ENCODE measurements at regions not wholly inside any gene's neighbourhood (a gene's known extent, or its start where the extent isn't known, plus 50 kb on each side); places are given as distances from the start of the nearest gene placed in this dataset.
"Not testable (repeated sequence)": the region's sequence is repeated elsewhere in the genome, so short reads cannot be mapped to it uniquely, and the experiment has no call there.

DNA sequence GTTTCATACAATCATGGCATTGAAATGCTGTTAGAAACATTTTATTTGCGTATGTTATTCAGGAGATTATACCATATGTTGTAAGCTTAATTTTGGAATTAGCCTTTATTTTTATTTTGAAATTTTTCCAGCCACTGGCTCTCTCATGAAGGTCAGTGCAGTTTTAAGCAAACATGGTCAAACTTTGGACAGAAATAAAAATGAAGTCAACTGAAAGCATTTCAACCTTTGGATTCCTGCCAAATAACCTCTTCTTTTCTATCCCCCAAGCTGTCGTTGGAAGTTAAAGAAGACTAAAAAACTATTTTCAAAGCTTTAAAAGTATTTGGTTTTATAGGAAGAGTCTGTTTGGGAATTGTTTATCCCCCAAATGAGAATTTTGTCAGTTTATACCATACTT is 846.6 kb downstream of the MCTP2 start (continued):
- no peak for TF ChIP-seq JUN (IDR thresholded peaks at IDR 0.05; ENCODE audit: low read depth, low read length)
- no peak for TF ChIP-seq BCL11A (IDR thresholded peaks at IDR 0.05; ENCODE audit: low read depth in 2 of 2, low read length in 2 of 2)
- TF ChIP-seq, protein P1, sequence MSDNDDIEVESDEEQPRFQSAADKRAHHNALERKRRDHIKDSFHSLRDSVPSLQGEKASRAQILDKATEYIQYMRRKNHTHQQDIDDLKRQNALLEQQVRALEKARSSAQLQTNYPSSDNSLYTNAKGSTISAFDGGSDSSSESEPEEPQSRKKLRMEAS (IDR thresholded peaks at IDR 0.05) = no peak
- TF ChIP-seq MAFK (IDR thresholded peaks at IDR 0.05; ENCODE audit: low read depth, low read length) = no peak
- no peak for TF ChIP-seq NANOG (IDR thresholded peaks at IDR 0.05; ENCODE audit: insufficient read depth, low read depth, low read length, poor library complexity, severe bottlenecking)

DNA sequence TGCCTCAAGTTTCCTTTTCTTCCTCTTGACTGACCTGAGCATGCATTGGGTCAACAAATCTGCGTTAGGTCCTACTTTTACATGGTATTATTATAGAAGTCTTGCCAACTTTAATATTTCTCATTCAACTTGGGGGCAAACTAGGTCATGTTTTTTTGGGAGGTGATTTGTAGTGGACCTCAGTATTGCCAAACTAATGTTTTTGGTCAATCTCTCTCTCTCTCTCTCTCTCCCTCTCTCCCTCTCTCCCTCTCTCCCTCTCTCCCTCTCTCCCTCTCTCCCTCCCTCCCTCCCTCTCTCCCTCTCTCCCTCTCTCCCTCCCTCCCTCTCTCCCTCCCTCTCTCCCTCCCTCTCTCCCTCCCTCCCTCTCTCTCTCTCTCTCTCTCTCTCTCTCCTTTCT is 848.9 kb downstream of the MCTP2 start:
- H4K91ac ChIP-seq (replicated peaks; ENCODE audit: insufficient read length, low read length); H3K27ac ChIP-seq (ENCODE audit: low read depth, low read length); H2BK15ac ChIP-seq (ENCODE audit: low read length); H3K79me1 ChIP-seq (ENCODE audit: low read depth, low read length); POLR2A ChIA-PET (ENCODE audit: partially characterized antibody); H3K23ac ChIP-seq (ENCODE audit: insufficient read length); H3K9ac ChIP-seq (replicated peaks in 1 of 4; ENCODE audit: extremely low read depth in 1 of 4, low read depth in 3 of 4, low read length in 3 of 4); DNase-seq (ENCODE audit: low read depth in 1 of 2, low spot score in 2 of 2); H4K5ac ChIP-seq (ENCODE audit: insufficient read length, low read depth, low read length); H3K14ac ChIP-seq (ENCODE audit: insufficient read length); H3K4me1 ChIP-seq (replicated peaks in 1 of 4; ENCODE audit: control insufficient read depth in 3 of 4, insufficient read depth in 4 of 4, low read length in 3 of 4); H2AK5ac ChIP-seq (ENCODE audit: low read depth, low read length); H4K20me1 ChIP-seq (replicated peaks in 1 of 2; ENCODE audit: control insufficient read depth in 1 of 2, insufficient read depth in 2 of 2, low read length in 2 of 2); H3K36me3 ChIP-seq (ENCODE audit: control insufficient read depth in 2 of 4, insufficient read depth in 4 of 4, low read length in 3 of 4); H3K23me2 ChIP-seq (ENCODE audit: low read depth, low read length); H2BK20ac ChIP-seq (ENCODE audit: low read length); H3K4me2 ChIP-seq (ENCODE audit: insufficient read depth in 1 of 2, low read depth in 2 of 2, low read length in 2 of 2); FAIRE-seq; H3K27me3 ChIP-seq (replicated peaks in 1 of 4; ENCODE audit: control insufficient read depth in 3 of 4, extremely low read depth in 1 of 4, insufficient read depth in 3 of 4, low read length in 3 of 4); H4K8ac ChIP-seq (ENCODE audit: extremely low read depth, insufficient read depth, low read length); H2BK120ac ChIP-seq (replicated peaks; ENCODE audit: low read depth, low read length); H3K4me3 ChIP-seq (ENCODE audit: extremely low read depth in 1 of 4, insufficient read depth in 2 of 4, low read depth in 3 of 4, low read length in 4 of 4); H3K9me3 ChIP-seq (ENCODE audit: insufficient read depth in 2 of 2, low read depth in 1 of 2, low read length in 1 of 2); H2AFZ ChIP-seq (ENCODE audit: low read length); H2BK5ac ChIP-seq (ENCODE audit: low read depth, low read length); H3K18ac ChIP-seq (ENCODE audit: extremely low read depth, low read length); H2BK12ac ChIP-seq (ENCODE audit: low read depth, low read length); H3K79me2 ChIP-seq (ENCODE audit: control insufficient read depth in 1 of 2, insufficient read depth in 2 of 2, low read length in 2 of 2); H3K4ac ChIP-seq (replicated peaks; ENCODE audit: insufficient read length, low read depth, low read length); H3K56ac ChIP-seq (replicated peaks; ENCODE audit: insufficient read length, low read depth, low read length): not testable (repeated sequence)
- WGBS, 2 experiments (ENCODE audit: extremely low coverage in 1 of 2, insufficient coverage in 1 of 2, insufficient read length in 1 of 2, insufficient replicate concordance in 2 of 2, low coverage in 1 of 2, low lambda C conversion rate in 2 of 2, missing lambda C conversion rate in 1 of 2) = 83% methylated on average over 1 of the region's 1 CpG; no CpG with 5 or more reads in 1 of the 2 experiments
- CTCF ChIA-PET (ENCODE audit: partially characterized antibody) = interaction anchor here (0.6 kb wide), 1 partner anchor 1033 kb away, joined by 3 read pairs; no protein-coding TSS in a partner anchor

All from H1 (cell line).